ENCODE measurements at regions not wholly inside any gene's neighbourhood (a gene's known extent, or its start where the extent isn't known, plus 50 kb on each side); places are given as distances from the start of the nearest gene placed in this dataset.

DNA sequence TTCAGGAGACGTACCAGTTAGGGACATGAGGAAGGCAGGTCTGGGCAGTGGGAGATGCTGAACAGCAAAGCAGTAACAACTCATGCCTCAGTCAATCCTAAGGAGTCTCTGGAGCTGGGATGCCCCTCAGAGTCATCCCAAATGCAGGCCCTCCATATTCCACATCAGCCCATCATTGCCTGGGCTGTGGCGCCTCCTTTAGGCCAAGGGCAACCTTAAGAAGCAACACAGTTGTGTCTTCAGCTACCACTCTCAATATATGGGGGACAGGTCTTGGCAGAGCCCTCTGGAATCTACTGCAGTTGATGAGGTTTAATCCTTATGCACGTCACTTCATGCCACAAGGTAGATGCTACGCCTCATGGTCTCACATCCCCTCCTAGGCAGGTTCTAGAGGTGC is 682.0 kb upstream of the RAB6C start:
- TF ChIP-seq, protein P1, sequence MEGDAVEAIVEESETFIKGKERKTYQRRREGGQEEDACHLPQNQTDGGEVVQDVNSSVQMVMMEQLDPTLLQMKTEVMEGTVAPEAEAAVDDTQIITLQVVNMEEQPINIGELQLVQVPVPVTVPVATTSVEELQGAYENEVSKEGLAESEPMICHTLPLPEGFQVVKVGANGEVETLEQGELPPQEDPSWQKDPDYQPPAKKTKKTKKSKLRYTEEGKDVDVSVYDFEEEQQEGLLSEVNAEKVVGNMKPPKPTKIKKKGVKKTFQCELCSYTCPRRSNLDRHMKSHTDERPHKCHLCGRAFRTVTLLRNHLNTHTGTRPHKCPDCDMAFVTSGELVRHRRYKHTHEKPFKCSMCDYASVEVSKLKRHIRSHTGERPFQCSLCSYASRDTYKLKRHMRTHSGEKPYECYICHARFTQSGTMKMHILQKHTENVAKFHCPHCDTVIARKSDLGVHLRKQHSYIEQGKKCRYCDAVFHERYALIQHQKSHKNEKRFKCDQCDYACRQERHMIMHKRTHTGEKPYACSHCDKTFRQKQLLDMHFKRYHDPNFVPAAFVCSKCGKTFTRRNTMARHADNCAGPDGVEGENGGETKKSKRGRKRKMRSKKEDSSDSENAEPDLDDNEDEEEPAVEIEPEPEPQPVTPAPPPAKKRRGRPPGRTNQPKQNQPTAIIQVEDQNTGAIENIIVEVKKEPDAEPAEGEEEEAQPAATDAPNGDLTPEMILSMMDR (IDR thresholded peaks at IDR 0.05) = no peak
- no peak for TF ChIP-seq POLR2A (IDR thresholded peaks at IDR 0.05)

Measured in thyroid gland (tissue), 4 donors.